Adrenal gland (tissue), 9 donors: ENCODE measurements at regions not wholly inside any gene's neighbourhood (a gene's known extent, or its start where the extent isn't known, plus 50 kb on each side); places are given as distances from the start of the nearest gene placed in this dataset.

Experiments
- DNase-seq, 7 donors: peaks; one replicate each; pipeline ENCODE4 v3.0.0-alpha.2; 2019 to 2020
- H3K27ac ChIP-seq, 5 donors: fragments of 200-600 bp; sonication (generic) in 4 of 5; 1 replicate in 3 of 5; 2 replicates in 2 of 5; pipeline versions ENCODE4 v1.5.1 to v1.8.0; 2016 to 2020; ENCODE audit warnings: mild to moderate bottlenecking in 1 of 5
- H3K27me3 ChIP-seq: fragments of 200-600 bp; 2 replicates; pipeline ENCODE4 v1.8.0; 2021
- H3K36me3 ChIP-seq, 2 donors: fragments of 200-600 bp; replicated peaks in 1 of 2; 1 replicate in 1 of 2; 2 replicates in 1 of 2; pipeline versions ENCODE4 v1.5.1 to v1.8.0; 2018 to 2022
- H3K4me1 ChIP-seq, 2 donors: fragments of 200-600 bp; replicated peaks in 1 of 2; 1 replicate in 1 of 2; 2 replicates in 1 of 2; pipeline versions ENCODE4 v1.5.1 to v1.8.0; 2018 to 2021
- H3K4me3 ChIP-seq, 4 donors: fragments of 200-600 bp; sonication (generic) in 3 of 4; one replicate each; pipeline ENCODE4 v1.5.1; 2016 to 2018
- H3K9me3 ChIP-seq, 3 donors: fragments of 200-600 bp; sonication (generic) in 1 of 3; replicated peaks in 1 of 3; 1 replicate in 2 of 3; 2 replicates in 1 of 3; pipeline versions ENCODE4 v1.5.1 to v1.8.0; 2016 to 2021
- POLR2A ChIP-seq, 2 donors: fragments of 450-650 bp; IDR thresholded peaks; one replicate each; pipeline ENCODE4 v1.6.1; 2017; ENCODE audit warnings: antibody characterized with exemption in 2 of 2, mild to moderate bottlenecking in 2 of 2, moderate library complexity in 1 of 2
- WGBS, 4 donors: extraction: QIAGEN DNeasy Blood & Tissue Kit in 2 of 4; methylation state at CpG; one replicate each; pipeline versions ENCODE4 v1.1.5 to v1.1.7; 2013 to 2017; 5-methylcytosine and 5-hydroxymethylcytosine counted together
- intact Hi-C, 2 donors: fragments of 100-400 bp; cut with DNase I; formaldehyde crosslinking; loops; one replicate each; pipeline versions ENCODE4 v1.14.1 to v1.15.0; 2022 to 2023
- TF ChIP-seq, protein P1 (sequence below), 6 experiments: fragments of 450-650 bp in 4 of 6; fragments of 200-600 bp in 2 of 6; sonication (generic) in 1 of 6; IDR thresholded peaks; 1 replicate in 5 of 6; 2 replicates in 1 of 6; pipeline versions ENCODE4 v1.5.1 to v1.8.0; 2016 to 2021; ENCODE audit warnings: antibody characterized with exemption in 6 of 6, mild to moderate bottlenecking in 2 of 6, moderate library complexity in 1 of 6
- donor health status: healthy with polysubstance abuse.
- donor health status: Bipolar disorder and iron deficiency.
- donor health status: DM: yes; HTN: yes; CAD: no.
- donor health status: DM: no; HTN: no; CAD: no.
- donor health status: DM: no; HTN: no; CAD: no.

DNA sequence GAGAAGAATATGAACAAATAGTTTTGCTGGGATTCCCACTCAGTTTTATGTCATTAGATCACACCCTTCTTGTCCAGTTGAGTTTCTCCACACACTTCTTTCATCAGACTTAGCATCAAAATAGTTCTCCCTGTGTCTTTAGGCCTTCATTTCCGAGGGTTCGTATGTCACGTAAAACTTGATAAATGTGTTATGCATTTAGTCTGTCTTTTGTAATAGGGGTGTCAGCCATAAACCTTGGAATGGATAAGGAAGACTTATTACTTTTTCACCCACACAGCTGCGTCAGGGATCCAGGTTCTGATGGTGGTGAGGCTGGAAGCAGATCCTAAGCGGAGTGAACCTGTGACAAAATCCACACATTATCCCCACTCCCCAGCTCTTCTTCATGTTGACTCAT, 246.8 kb downstream of the CD83 start:
- H3K27ac ChIP-seq: no peak overlapping the region
- H3K9me3 ChIP-seq: no peaks in the 10 kb centered on the region
- H3K27me3 ChIP-seq: no peaks in the 10 kb centered on the region
- H3K4me3 ChIP-seq: no peak overlapping the region
- no peak for DNase-seq
- no peak for TF ChIP-seq POLR2A (IDR thresholded peaks at IDR 0.05)
- TF ChIP-seq, protein P1, sequence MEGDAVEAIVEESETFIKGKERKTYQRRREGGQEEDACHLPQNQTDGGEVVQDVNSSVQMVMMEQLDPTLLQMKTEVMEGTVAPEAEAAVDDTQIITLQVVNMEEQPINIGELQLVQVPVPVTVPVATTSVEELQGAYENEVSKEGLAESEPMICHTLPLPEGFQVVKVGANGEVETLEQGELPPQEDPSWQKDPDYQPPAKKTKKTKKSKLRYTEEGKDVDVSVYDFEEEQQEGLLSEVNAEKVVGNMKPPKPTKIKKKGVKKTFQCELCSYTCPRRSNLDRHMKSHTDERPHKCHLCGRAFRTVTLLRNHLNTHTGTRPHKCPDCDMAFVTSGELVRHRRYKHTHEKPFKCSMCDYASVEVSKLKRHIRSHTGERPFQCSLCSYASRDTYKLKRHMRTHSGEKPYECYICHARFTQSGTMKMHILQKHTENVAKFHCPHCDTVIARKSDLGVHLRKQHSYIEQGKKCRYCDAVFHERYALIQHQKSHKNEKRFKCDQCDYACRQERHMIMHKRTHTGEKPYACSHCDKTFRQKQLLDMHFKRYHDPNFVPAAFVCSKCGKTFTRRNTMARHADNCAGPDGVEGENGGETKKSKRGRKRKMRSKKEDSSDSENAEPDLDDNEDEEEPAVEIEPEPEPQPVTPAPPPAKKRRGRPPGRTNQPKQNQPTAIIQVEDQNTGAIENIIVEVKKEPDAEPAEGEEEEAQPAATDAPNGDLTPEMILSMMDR (IDR thresholded peaks at IDR 0.05): no peak
- no peaks in the 10 kb centered on the region for H3K36me3 ChIP-seq
- intact Hi-C loops: no loop called here
- no peaks in the 10 kb centered on the region for H3K4me1 ChIP-seq
- 89 to 99% (median 91%) methylated on average over 5 of the region's 5 CpGs for WGBS, 4 donors

DNA sequence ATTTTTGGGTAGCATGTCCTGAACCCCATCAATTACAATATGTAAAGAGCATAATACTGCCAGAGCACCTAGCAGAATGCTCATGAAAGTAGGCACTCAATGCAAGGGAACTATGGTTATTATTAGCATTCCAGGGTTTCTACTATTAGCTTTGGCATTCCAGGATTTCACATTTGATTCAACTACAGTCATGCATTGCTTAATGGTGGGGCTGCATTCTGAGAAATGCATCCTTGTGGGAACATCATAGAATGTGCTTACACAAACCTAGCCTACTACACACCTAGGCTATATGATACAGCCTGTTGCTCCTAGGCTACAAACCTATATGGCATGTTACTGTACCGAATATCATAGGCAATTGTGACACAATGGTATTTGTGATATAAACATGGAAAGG, 247.8 kb downstream of the CD83 start:
- intact Hi-C loops: no loop called here
- Histone ChIP-seq H3K27ac (no peak overlapping the region), H3K27me3 (no peaks in the 10 kb centered on the region), H3K4me3 (no peak overlapping the region), H3K36me3 (no peaks in the 10 kb centered on the region), H3K4me1 (no peaks in the 10 kb centered on the region), H3K9me3 (no peaks in the 10 kb centered on the region)
- whole genome bisulfite sequencing, 4 donors: 77 to 94% (median 86%) methylated on average over 1 of the region's 1 CpG
- no peak for DNase-seq
- TF ChIP-seq, protein P1 (IDR thresholded peaks at IDR 0.05): no peak
- no peak for TF ChIP-seq POLR2A (IDR thresholded peaks at IDR 0.05)

DNA sequence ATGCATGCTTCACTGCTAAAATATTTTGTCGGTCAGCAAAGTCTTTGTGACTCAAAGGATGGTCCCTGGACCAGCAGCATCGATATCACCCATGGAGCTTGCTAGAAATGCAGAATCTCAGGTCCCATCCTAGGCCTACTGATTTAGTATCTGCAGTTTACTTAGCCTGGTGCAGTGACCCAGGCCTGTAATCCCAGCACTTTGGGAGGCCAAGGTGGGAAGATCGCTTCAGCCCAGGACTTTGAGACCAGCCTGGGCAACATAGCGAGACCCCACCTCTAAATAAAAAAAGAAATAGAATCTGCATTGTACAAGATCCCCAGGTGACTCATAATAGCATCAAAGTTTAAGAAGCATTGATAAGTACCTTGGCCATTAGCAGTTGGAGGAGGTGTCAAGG, 248.7 kb downstream of the CD83 start:
- 89 to 97% (median 96%) methylated on average over 4 of the region's 4 CpGs for WGBS, 4 donors
- DNase-seq: no peak
- TF ChIP-seq, protein P1 (IDR thresholded peaks at IDR 0.05): no peak
- no peak for TF ChIP-seq POLR2A (IDR thresholded peaks at IDR 0.05)
- no peak overlapping the region for H3K27ac ChIP-seq
- intact Hi-C loops: no loop called here
- no peak overlapping the region for H3K4me3 ChIP-seq
- H3K9me3 ChIP-seq: no peaks in the 10 kb centered on the region
- H3K4me1 ChIP-seq: no peaks in the 10 kb centered on the region
- no peaks in the 10 kb centered on the region for H3K27me3 ChIP-seq
- H3K36me3 ChIP-seq: no peaks in the 10 kb centered on the region

DNA sequence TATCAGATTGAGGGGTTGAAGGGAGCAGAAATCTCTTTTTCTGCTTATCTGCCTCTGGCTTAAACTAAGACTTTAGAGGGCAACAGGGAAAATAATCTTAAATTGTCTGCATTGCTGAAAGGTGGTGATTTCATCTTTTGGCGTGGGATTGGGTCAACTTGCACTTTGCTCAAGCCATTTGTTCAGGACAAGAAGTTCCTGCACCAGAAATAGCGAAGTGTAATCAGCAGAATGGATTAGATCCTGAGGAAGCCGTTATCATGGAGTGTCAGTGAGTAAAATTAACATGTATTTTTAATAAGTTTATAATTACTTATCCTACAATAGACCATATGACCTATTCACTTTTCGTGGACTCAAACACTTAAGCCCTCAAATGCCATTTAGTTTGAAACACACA, 249.3 kb downstream of the CD83 start:
- DNase-seq: no peak
- TF ChIP-seq, protein P1 (IDR thresholded peaks at IDR 0.05): no peak
- no peak for TF ChIP-seq POLR2A (IDR thresholded peaks at IDR 0.05)
- Histone ChIP-seq H3K4me3 (no peak overlapping the region), H3K27ac (no peak overlapping the region), H3K27me3 (no peaks in the 10 kb centered on the region), H3K36me3 (no peaks in the 10 kb centered on the region), H3K4me1 (no peaks in the 10 kb centered on the region), H3K9me3 (no peaks in the 10 kb centered on the region)
- intact Hi-C loops: no loop called here
- WGBS, 4 donors: 70 to 80% (median 77%) methylated on average over 4 of the region's 4 CpGs
